Esophagus muscularis mucosa (tissue), 4 donors: ENCODE measurements at regions not wholly inside any gene's neighbourhood (a gene's known extent, or its start where the extent isn't known, plus 50 kb on each side); places are given as distances from the start of the nearest gene placed in this dataset.

Experiments used
- DNase-seq: peaks from one replicate; pipeline ENCODE4 v3.0.0-alpha.2; 2017; ENCODE audit errors: extremely low spot score
- H3K27ac ChIP-seq, 4 donors: fragments of 200-600 bp; sonication (generic); replicated peaks in 1 of 4; 1 replicate in 3 of 4; 2 replicates in 1 of 4; pipeline ENCODE4 v1.5.1; 2016 to 2019; ENCODE audit warnings: mild to moderate bottlenecking in 1 of 4
- H3K27me3 ChIP-seq, 4 donors: fragments of 200-600 bp; sonication (generic); one replicate each; pipeline versions ENCODE4 v1.5.1 to v1.6.0; 2016 to 2019
- H3K36me3 ChIP-seq, 4 donors: fragments of 200-600 bp; sonication (generic); one replicate each; pipeline ENCODE4 v1.5.1; 2016 to 2019
- H3K4me1 ChIP-seq, 4 donors: fragments of 200-600 bp; sonication (generic); one replicate each; pipeline ENCODE4 v1.5.1; 2016 to 2019
- H3K4me3 ChIP-seq, 4 donors: fragments of 200-600 bp; sonication (generic); 1 replicate in 2 of 4; 2 replicates in 2 of 4; pipeline ENCODE4 v1.5.1; 2016 to 2019; ENCODE audit warnings: mild to moderate bottlenecking in 4 of 4, moderate library complexity in 1 of 4
- H3K9me3 ChIP-seq, 4 donors: fragments of 200-600 bp; sonication (generic); 1 replicate in 3 of 4; 2 replicates in 1 of 4; pipeline ENCODE4 v1.5.1; 2016 to 2019
- CTCF ChIP-seq, 3 experiments: fragments of 200-600 bp in 2 of 3; fragments of 450-650 bp in 1 of 3; sonication (generic) in 2 of 3; IDR thresholded peaks; one replicate each; pipeline ENCODE4 v1.5.1; 2017 to 2019; ENCODE audit warnings: antibody characterized with exemption in 3 of 3, mild to moderate bottlenecking in 2 of 3, moderate library complexity in 1 of 3
- EP300 ChIP-seq: sonication (generic); formaldehyde crosslinking; IDR thresholded peaks from one replicate; pipeline ENCODE4 v1.6.1; 2017; ENCODE audit warnings: antibody characterized with exemption
- POLR2A ChIP-seq: fragments of 450-650 bp; IDR thresholded peaks from one replicate; pipeline ENCODE4 v1.6.1; 2017; ENCODE audit warnings: antibody characterized with exemption, moderate library complexity, mild to moderate bottlenecking, low read depth
- POLR2AphosphoS5 ChIP-seq, 2 donors: sonication (generic); formaldehyde crosslinking; IDR thresholded peaks; one replicate each; pipeline ENCODE4 v1.6.1; 2017; ENCODE audit warnings: antibody characterized with exemption in 2 of 2
- WGBS: methylation state at CpG from one replicate; pipeline ENCODE4 v1.1.5; 2018; 5-methylcytosine and 5-hydroxymethylcytosine counted together
- intact Hi-C: fragments of 100-400 bp; cut with DNase I; formaldehyde crosslinking; loops from one replicate; pipeline ENCODE4 v1.15.1; 2023

GRCh38 chr2:121955872-121956271 lies 200.4 kb downstream of the TSN start:
- DNase-seq, result no peak
- intact Hi-C loops, result no loop called here
- Histone ChIP-seq H3K4me3 (no peak overlapping the region), H3K4me1 (no peaks in the 10 kb centered on the region), H3K27me3 (peaks cover 0 to 4% (median 0%) of the 10 kb centered on the region in 4 donors), H3K36me3 (no peaks in the 10 kb centered on the region), H3K27ac (no peak overlapping the region), H3K9me3 (peaks cover 0 to 11% (median 0%) of the 10 kb centered on the region in 4 donors)
- TF ChIP-seq POLR2A (no peak), CTCF (IDR thresholded peaks at IDR 0.05) (no peak), EP300 (no peak), POLR2AphosphoS5 (IDR thresholded peaks at IDR 0.05) (no peak)
- WGBS, result 77% methylated on average over 9 of the region's 9 CpGs

- no peaks in the 10 kb centered on the region for H3K27me3 ChIP-seq
- 86% methylated on average over 7 of the region's 7 CpGs for WGBS
- peaks cover 0 to under 1% (median 0%) of the 10 kb centered on the region in 4 donors for H3K9me3 ChIP-seq
- intact Hi-C loops, result no loop called here
- TF ChIP-seq CTCF (IDR thresholded peaks at IDR 0.05), result no peak
- no peak for TF ChIP-seq POLR2A
- TF ChIP-seq POLR2AphosphoS5 (IDR thresholded peaks at IDR 0.05), result no peak
- no peak for TF ChIP-seq EP300
- no peak overlapping the region for H3K4me3 ChIP-seq
- no peaks in the 10 kb centered on the region for H3K36me3 ChIP-seq
- H3K27ac ChIP-seq, result no peak overlapping the region
- no peak for DNase-seq
- H3K4me1 ChIP-seq, result no peaks in the 10 kb centered on the region
These were observed 204.8 kb downstream of the TSN start for GRCh38 chr2:121960251-121960650.

GRCh38 chr2:121961761-121962160 lies 206.3 kb downstream of the TSN start:
- Histone ChIP-seq H3K4me1 (no peaks in the 10 kb centered on the region), H3K27me3 (no peaks in the 10 kb centered on the region), H3K4me3 (no peak overlapping the region), H3K36me3 (no peaks in the 10 kb centered on the region), H3K9me3 (no peaks in the 10 kb centered on the region), H3K27ac (no peak overlapping the region)
- no peak for DNase-seq
- intact Hi-C loops, result no loop called here
- TF ChIP-seq CTCF (IDR thresholded peaks at IDR 0.05), result no peak
- TF ChIP-seq EP300, result no peak
- no peak for TF ChIP-seq POLR2A
- no peak for TF ChIP-seq POLR2AphosphoS5 (IDR thresholded peaks at IDR 0.05)
- 75% methylated on average over 5 of the region's 5 CpGs for WGBS

GRCh38 chr2:121965661-121966060 lies 210.2 kb downstream of the TSN start:
- Histone ChIP-seq H3K36me3 (no peaks in the 10 kb centered on the region), H3K27ac (no peak overlapping the region), H3K9me3 (no peaks in the 10 kb centered on the region), H3K27me3 (no peaks in the 10 kb centered on the region), H3K4me3 (no peak overlapping the region), H3K4me1 (peaks cover 7 to 25% (median 21%) of the 10 kb centered on the region in 4 donors)
- WGBS, result 88% methylated on average over 7 of the region's 7 CpGs
- intact Hi-C loops, result no loop called here
- DNase-seq, result no peak
- TF ChIP-seq POLR2A (no peak), POLR2AphosphoS5 (IDR thresholded peaks at IDR 0.05) (no peak), EP300 (no peak)

GRCh38 chr2:121966663-121967062 lies 211.2 kb downstream of the TSN start:
- H3K4me1 ChIP-seq, result peaks cover 7 to 25% (median 23%) of the 10 kb centered on the region in 4 donors
- intact Hi-C loops, result no loop called here
- no peak overlapping the region for H3K27ac ChIP-seq
- H3K36me3 ChIP-seq, result no peaks in the 10 kb centered on the region
- 95% methylated on average over 3 of the region's 3 CpGs for whole genome bisulfite sequencing
- H3K4me3 ChIP-seq, result no peak overlapping the region
- TF ChIP-seq POLR2AphosphoS5 (IDR thresholded peaks at IDR 0.05), result no peak
- no peak for TF ChIP-seq EP300
- TF ChIP-seq POLR2A, result no peak
- TF ChIP-seq CTCF (IDR thresholded peaks at IDR 0.05), result no peak
- no peaks in the 10 kb centered on the region for H3K27me3 ChIP-seq
- no peak for DNase-seq
- H3K9me3 ChIP-seq, result no peaks in the 10 kb centered on the region
